Progenitor cell of endocrine pancreas (in vitro differentiated cells): ENCODE measurements at regions not wholly inside any gene's neighbourhood (a gene's known extent, or its start where the extent isn't known, plus 50 kb on each side); places are given as distances from the start of the nearest gene placed in this dataset.

Experiments used
- DNase-seq: peaks from one replicate; pipeline ENCODE4 v3.0.0; 2021; ENCODE audit warnings: low spot score; ENCODE audit not compliant: unreplicated experiment
- H3K27ac Mint-ChIP-seq: 2 replicates; pipeline ENCODE4 v1.8.0; 2021; ENCODE audit warnings: mild to moderate bottlenecking, moderate library complexity, mixed read lengths
- H3K27me3 Mint-ChIP-seq: 2 replicates; pipeline ENCODE4 v1.8.0; 2021; ENCODE audit warnings: mixed read lengths
- H3K36me3 Mint-ChIP-seq: 2 replicates; pipeline ENCODE4 v1.8.0; 2022; ENCODE audit warnings: mixed read lengths; ENCODE audit not compliant: insufficient read depth
- H3K4me1 Mint-ChIP-seq: 2 replicates; pipeline ENCODE4 v1.8.0; 2021; ENCODE audit warnings: low read depth, mixed read lengths
- H3K4me3 Mint-ChIP-seq: 2 replicates; pipeline ENCODE4 v1.8.0; 2021; ENCODE audit warnings: low read depth, mild to moderate bottlenecking, moderate library complexity, mixed read lengths
- H3K9me3 Mint-ChIP-seq: 2 replicates; pipeline ENCODE4 v1.8.0; 2021; ENCODE audit warnings: low read depth, mixed read lengths
- CTCF ChIP-seq: fragments of 200-600 bp; sonication (generic); IDR thresholded peaks from one replicate; pipeline ENCODE4 v1.5.0; 2021; ENCODE audit warnings: antibody characterized with exemption, mild to moderate bottlenecking; ENCODE audit not compliant: unreplicated experiment

DNA sequence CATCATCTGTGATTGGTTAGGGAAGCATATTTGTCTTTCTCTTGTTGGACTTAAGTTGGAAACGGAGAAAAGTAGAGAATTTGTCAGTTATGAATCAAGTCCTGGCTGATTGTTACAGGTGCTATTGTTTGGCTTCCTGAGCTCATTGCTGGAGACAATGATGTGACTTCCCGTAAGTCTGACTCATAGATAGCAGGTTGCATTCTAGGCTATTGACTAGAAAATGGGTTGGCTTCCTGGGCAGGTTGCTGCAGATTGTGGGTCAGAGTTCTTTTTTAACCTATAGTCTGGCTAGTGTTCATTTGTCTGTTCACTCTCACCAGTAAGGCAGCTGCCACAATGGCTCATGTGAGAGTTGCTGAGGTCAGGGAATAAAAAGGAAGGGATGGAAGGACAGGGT is 101.5 kb downstream of the CCNA1 start:
- Mint-ChIP-seq H3K27ac (no peak overlapping the region), H3K4me3 (no peak overlapping the region), H3K27me3 (peaks cover 25% of the 10 kb centered on the region), H3K36me3 (no peaks in the 10 kb centered on the region), H3K4me1 (peaks cover 11% of the 10 kb centered on the region), H3K9me3 (peaks cover 10% of the 10 kb centered on the region)
- no peak for TF ChIP-seq CTCF
- no peak for DNase-seq

GRCh38 chr13:36536546-36536945 is 104.3 kb downstream of the CCNA1 start:
- peaks cover 7% of the 10 kb centered on the region for H3K4me1 Mint-ChIP-seq
- no peak for DNase-seq
- peaks cover 19% of the 10 kb centered on the region for H3K9me3 Mint-ChIP-seq
- H3K4me3 Mint-ChIP-seq, result no peak overlapping the region
- no peak for TF ChIP-seq CTCF
- H3K27me3 Mint-ChIP-seq, result peaks cover 16% of the 10 kb centered on the region
- H3K27ac Mint-ChIP-seq, result no peak overlapping the region
- peaks cover 2% of the 10 kb centered on the region for H3K36me3 Mint-ChIP-seq

GRCh38 chr13:36543671-36544070 is 111.4 kb downstream of the CCNA1 start:
- peaks cover 2% of the 10 kb centered on the region for H3K36me3 Mint-ChIP-seq
- H3K27me3 Mint-ChIP-seq, result peaks cover 28% of the 10 kb centered on the region
- peaks cover 17% of the 10 kb centered on the region for H3K4me1 Mint-ChIP-seq
- DNase-seq, result no peak
- H3K9me3 Mint-ChIP-seq, result peaks cover 10% of the 10 kb centered on the region
- H3K27ac Mint-ChIP-seq, result no peak overlapping the region
- no peak for TF ChIP-seq CTCF
- no peak overlapping the region for H3K4me3 Mint-ChIP-seq

DNA sequence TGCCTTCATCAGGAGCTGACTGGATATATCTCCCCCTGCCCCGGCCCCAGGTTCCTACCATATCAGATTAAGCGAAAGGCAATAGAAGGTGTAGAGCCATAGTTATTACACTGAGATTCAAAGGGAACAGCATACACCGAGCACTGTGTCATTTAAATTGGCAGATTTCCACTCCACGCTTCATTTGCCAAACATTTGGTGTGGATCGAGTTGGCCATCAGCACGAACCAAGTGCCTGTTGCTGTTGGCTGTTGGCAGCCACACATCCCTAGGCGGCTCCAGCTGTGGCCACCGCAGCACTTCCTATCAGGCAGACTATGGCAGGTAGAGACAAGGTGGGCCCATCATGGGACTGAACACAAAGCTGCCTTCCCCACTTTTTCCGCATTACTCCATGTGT is 115.8 kb downstream of the CCNA1 start:
- peaks cover 32% of the 10 kb centered on the region for H3K27me3 Mint-ChIP-seq
- H3K9me3 Mint-ChIP-seq, result no peaks in the 10 kb centered on the region
- no peak overlapping the region for H3K27ac Mint-ChIP-seq
- H3K4me1 Mint-ChIP-seq, result peaks cover 15% of the 10 kb centered on the region
- H3K36me3 Mint-ChIP-seq, result no peaks in the 10 kb centered on the region
- DNase-seq, result no peak
- no peak for TF ChIP-seq CTCF
- H3K4me3 Mint-ChIP-seq, result no peak overlapping the region

DNA sequence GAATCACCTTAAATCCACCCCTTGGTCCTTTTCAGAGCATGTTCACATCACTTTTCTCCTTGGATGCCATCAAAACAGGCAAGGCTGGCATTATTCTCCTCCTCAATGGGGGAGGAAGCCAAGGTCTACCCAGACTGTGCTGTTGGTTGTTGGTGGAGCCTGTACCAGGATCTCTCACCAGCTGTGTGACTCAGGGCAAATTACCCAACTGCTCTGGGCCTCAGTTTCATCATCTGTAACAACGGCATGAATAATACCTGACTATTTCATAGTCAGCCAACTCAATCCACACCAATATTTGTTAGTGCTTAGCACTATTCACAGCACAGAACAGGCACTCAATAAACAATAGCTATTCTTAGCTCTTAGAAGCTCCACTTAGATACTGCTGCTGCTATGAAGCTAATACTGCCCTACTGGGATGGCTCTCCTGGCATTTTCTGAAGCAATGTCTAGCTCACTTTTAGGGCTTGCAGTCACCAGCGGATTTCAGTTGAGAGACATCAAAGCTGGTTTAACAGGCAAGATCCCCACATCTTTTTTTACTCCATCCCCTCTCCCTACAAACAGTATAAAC is 116.9 kb downstream of the CCNA1 start:
- Mint-ChIP-seq H3K4me1 (peaks cover 4% of the 10 kb centered on the region), H3K27ac (no peak overlapping the region), H3K36me3 (no peaks in the 10 kb centered on the region), H3K27me3 (peaks cover 35% of the 10 kb centered on the region), H3K4me3 (no peak overlapping the region), H3K9me3 (no peaks in the 10 kb centered on the region)
- TF ChIP-seq CTCF, result no peak
- no peak for DNase-seq
